ENCODE measurements at regions not wholly inside any gene's neighbourhood (a gene's known extent, or its start where the extent isn't known, plus 50 kb on each side); places are given as distances from the start of the nearest gene placed in this dataset.

- DNase-seq = no peak
- CTCF ChIA-PET = no interaction called here
- BruUV-seq (replicated peaks) = no TSS peak
- Mint-ChIP-seq H3K27me3 (ENCODE audit: unreplicated experiment) (peaks cover 15% of the 10 kb centered on the region), H3K9me3 (ENCODE audit: low read depth, unreplicated experiment) (peaks cover 3% of the 10 kb centered on the region), H3K36me3 (ENCODE audit: insufficient read depth, unreplicated experiment) (no peaks in the 10 kb centered on the region), H3K4me3 (ENCODE audit: low read depth, unreplicated experiment) (no peak overlapping the region), H3K27ac (ENCODE audit: unreplicated experiment) (no peak overlapping the region), H3K4me1 (ENCODE audit: low read depth, unreplicated experiment) (no peaks in the 10 kb centered on the region)
- no peak for TF ChIP-seq CTCF (IDR thresholded peaks at IDR 0.05; ENCODE audit: unreplicated experiment)
- intact Hi-C loops (cut with micrococcal nuclease; ENCODE audit: unreplicated experiment) = no loop called here
Observed at GRCh38 chr2:44889096-44889495, 52.4 kb upstream of the SIX3 start.

Measured in Calu3 (cell line).